ENCODE measurements at regions not wholly inside any gene's neighbourhood (a gene's known extent, or its start where the extent isn't known, plus 50 kb on each side); places are given as distances from the start of the nearest gene placed in this dataset.

GRCh38 chr12:118655588-118655987 lies 279.2 kb downstream of the SUDS3 start:
- H3K79me2 ChIP-seq (ENCODE audit: control insufficient read depth, insufficient read depth, low read length): no peaks in the 10 kb centered on the region
- no peak overlapping the region for H3K4me2 ChIP-seq (replicated peaks; ENCODE audit: low read depth, low read length, poor library complexity, severe bottlenecking)
- H3K4me1 Mint-ChIP-seq: no peaks in the 10 kb centered on the region
- TF ChIP-seq CTCF (IDR thresholded peaks at IDR 0.05) (no peak), EZH2 (IDR thresholded peaks at IDR 0.05; ENCODE audit: borderline replicate concordance, insufficient read depth, low read depth, low read length, poor library complexity, severe bottlenecking) (no peak)
- no peaks in the 10 kb centered on the region for H3K36me3 ChIP-seq (replicated peaks in 1 of 2; ENCODE audit: control extremely low read depth in 1 of 2, control insufficient read depth in 1 of 2, extremely low read depth in 1 of 2, insufficient read depth in 2 of 2, low read length in 1 of 2)
- peaks cover 0 to 2% (median 0%) of the 10 kb centered on the region in 3 donors for H3K9me3 ChIP-seq (ENCODE audit: control extremely low read depth in 1 of 3, control insufficient read depth in 2 of 3, insufficient read depth in 1 of 3, low read length in 2 of 3)
- intact Hi-C loops (cut with micrococcal nuclease): no loop called here
- H2AFZ ChIP-seq (ENCODE audit: insufficient read depth, low read depth, low read length, poor library complexity, severe bottlenecking): no peak overlapping the region
- no peaks in the 10 kb centered on the region for H3K27me3 Mint-ChIP-seq
- ATAC-seq (ENCODE audit: low read depth): no peak
- no peaks in the 10 kb centered on the region for H4K20me1 ChIP-seq (ENCODE audit: control insufficient read depth, insufficient read depth, low read length, poor library complexity, severe bottlenecking)
- H3K4me3 ChIP-seq (ENCODE audit: control extremely low read depth in 1 of 5, extremely low read depth in 1 of 5, insufficient read depth in 1 of 5, low read depth in 2 of 5, low read length in 4 of 5): no peak overlapping the region
- no peak overlapping the region for H3K27ac Mint-ChIP-seq
- no peaks in the 10 kb centered on the region for H3K27me3 ChIP-seq (replicated peaks in 1 of 4; ENCODE audit: control extremely low read depth in 1 of 4, control insufficient read depth in 3 of 4, insufficient read depth in 4 of 4, low read length in 3 of 4)
- ChIA-PET POLR2A (no interaction called here), CTCF (no interaction called here)
- H3K4me3 Mint-ChIP-seq: no peak overlapping the region
- no peaks in the 10 kb centered on the region for H3K9me3 Mint-ChIP-seq (ENCODE audit: insufficient read depth)
- no peak for DNase-seq
- H3K27ac ChIP-seq (ENCODE audit: low read length in 2 of 2): no peak overlapping the region
- no peaks in the 10 kb centered on the region for H3K4me1 ChIP-seq (ENCODE audit: control insufficient read depth in 2 of 2, insufficient read depth in 2 of 2, low read length in 2 of 2)
- no peak overlapping the region for H3K9ac ChIP-seq (ENCODE audit: low read length)
- WGBS (ENCODE audit: insufficient coverage): no CpG with 5 or more reads among the region's 1 CpG

GRCh38 chr12:118680356-118680963 lies 300.9 kb upstream of the SRRM4 start:
- TF ChIP-seq CTCF (IDR thresholded peaks at IDR 0.05) (no peak), EZH2 (IDR thresholded peaks at IDR 0.05; ENCODE audit: borderline replicate concordance, insufficient read depth, low read depth, low read length, poor library complexity, severe bottlenecking) (no peak)
- H3K27me3 ChIP-seq (replicated peaks in 1 of 4; ENCODE audit: control extremely low read depth in 1 of 4, control insufficient read depth in 3 of 4, insufficient read depth in 4 of 4, low read length in 3 of 4): no peaks in the 10 kb centered on the region
- H3K4me3 Mint-ChIP-seq: no peak overlapping the region
- no peak overlapping the region for H3K4me3 ChIP-seq (ENCODE audit: control extremely low read depth in 1 of 5, extremely low read depth in 1 of 5, insufficient read depth in 1 of 5, low read depth in 2 of 5, low read length in 4 of 5)
- H3K4me1 ChIP-seq (ENCODE audit: control insufficient read depth in 2 of 2, insufficient read depth in 2 of 2, low read length in 2 of 2): no peaks in the 10 kb centered on the region
- H3K27me3 Mint-ChIP-seq: peaks cover 10% of the 10 kb centered on the region
- H3K4me2 ChIP-seq (replicated peaks; ENCODE audit: low read depth, low read length, poor library complexity, severe bottlenecking): no peak overlapping the region
- H3K27ac Mint-ChIP-seq: no peak overlapping the region
- 43% methylated on average over 3 of the region's 7 CpGs for WGBS (ENCODE audit: insufficient coverage)
- DNase-seq (no peak), ATAC-seq (ENCODE audit: low read depth) (no peak)
- POLR2A ChIA-PET: no interaction called here
- CTCF ChIA-PET: no interaction called here
- peaks cover 5% of the 10 kb centered on the region for H3K4me1 Mint-ChIP-seq
- no peaks in the 10 kb centered on the region for H4K20me1 ChIP-seq (ENCODE audit: control insufficient read depth, insufficient read depth, low read length, poor library complexity, severe bottlenecking)
- H3K36me3 ChIP-seq (replicated peaks in 1 of 2; ENCODE audit: control extremely low read depth in 1 of 2, control insufficient read depth in 1 of 2, extremely low read depth in 1 of 2, insufficient read depth in 2 of 2, low read length in 1 of 2): no peaks in the 10 kb centered on the region
- H3K9me3 Mint-ChIP-seq (ENCODE audit: insufficient read depth): peaks cover 10% of the 10 kb centered on the region
- no peaks in the 10 kb centered on the region for H3K9me3 ChIP-seq (ENCODE audit: control extremely low read depth in 1 of 3, control insufficient read depth in 2 of 3, insufficient read depth in 1 of 3, low read length in 2 of 3)
- intact Hi-C loops (cut with micrococcal nuclease): no loop called here
- no peak overlapping the region for H3K27ac ChIP-seq (ENCODE audit: low read length in 2 of 2)
- no peaks in the 10 kb centered on the region for H3K79me2 ChIP-seq (ENCODE audit: control insufficient read depth, insufficient read depth, low read length)
- no peak overlapping the region for H2AFZ ChIP-seq (ENCODE audit: insufficient read depth, low read depth, low read length, poor library complexity, severe bottlenecking)
- H3K9ac ChIP-seq (ENCODE audit: low read length): no peak overlapping the region
